Bronchial epithelial cell (primary cell): ENCODE measurements at regions not wholly inside any gene's neighbourhood (a gene's known extent, or its start where the extent isn't known, plus 50 kb on each side); places are given as distances from the start of the nearest gene placed in this dataset.
A peak's percentile ranks its signal among the peaks of the same experiment; 100 is the strongest.
"Not testable (repeated sequence)": the region's sequence is repeated elsewhere in the genome, so short reads cannot be mapped to it uniquely, and the experiment has no call there.

Experiments
- DNase-seq: peaks from one replicate; pipeline ENCODE4 v3.0.0-alpha.2; 2010; ENCODE audit warnings: low read depth
- FAIRE-seq: peaks from 2 replicates; lab custom pipeline; 2011; peaks lifted over from hg19 to GRCh38; lab: Jason Lieb, UNC
- H3K27me3 ChIP-seq: 2 replicates; pipeline ENCODE4 v1.5.1; 2011; ENCODE audit warnings: low read length; ENCODE audit not compliant: control insufficient read depth, insufficient read depth
- H3K36me3 ChIP-seq: 2 replicates; pipeline ENCODE4 v1.5.1; 2011; ENCODE audit warnings: low read length; ENCODE audit not compliant: control insufficient read depth, insufficient read depth
- H3K4me3 ChIP-seq: 2 replicates; pipeline ENCODE4 v1.5.1; 2011; ENCODE audit warnings: mild to moderate bottlenecking, low read depth, low read length, control low read depth
- CTCF ChIP-seq: IDR thresholded peaks from 2 replicates; pipeline ENCODE4 v1.5.1; 2011; ENCODE audit warnings: mild to moderate bottlenecking, moderate library complexity, low read length, control low read depth, inconsistent platforms; ENCODE audit not compliant: insufficient read depth, severe bottlenecking

- H3K4me3 ChIP-seq, DNase-seq, H3K36me3 ChIP-seq, FAIRE-seq, H3K27me3 ChIP-seq: not testable (repeated sequence)
Observed at GRCh38 chr5:1618296-1618865, 94.6 kb upstream of the LPCAT1 start.

- FAIRE-seq, H3K4me3 ChIP-seq, H3K27me3 ChIP-seq, DNase-seq, H3K36me3 ChIP-seq: not testable (repeated sequence)
Observed at GRCh38 chr5:1617236-1617755, 93.5 kb upstream of the LPCAT1 start.

GRCh38 chr5:1613515-1613914, 89.8 kb upstream of the LPCAT1 start:
- not testable (repeated sequence) for DNase-seq, H3K27me3 ChIP-seq, H3K36me3 ChIP-seq, H3K4me3 ChIP-seq, FAIRE-seq

GRCh38 chr5:1610526-1610925, 86.8 kb upstream of the LPCAT1 start:
- H3K36me3 ChIP-seq, DNase-seq, H3K27me3 ChIP-seq, H3K4me3 ChIP-seq, FAIRE-seq: not testable (repeated sequence)

GRCh38 chr5:1609111-1609510, 85.4 kb upstream of the LPCAT1 start:
- not testable (repeated sequence) for FAIRE-seq, H3K36me3 ChIP-seq, H3K4me3 ChIP-seq, DNase-seq, H3K27me3 ChIP-seq

- H3K27me3 ChIP-seq, H3K36me3 ChIP-seq, H3K4me3 ChIP-seq, FAIRE-seq: not testable (repeated sequence)
- peak; percentile 78 for DNase-seq
Observed at GRCh38 chr5:1608336-1608735, 84.6 kb upstream of the LPCAT1 start.

GRCh38 chr5:1606951-1607350, 83.2 kb upstream of the LPCAT1 start:
- DNase-seq, H3K27me3 ChIP-seq, H3K36me3 ChIP-seq, H3K4me3 ChIP-seq, FAIRE-seq: not testable (repeated sequence)

GRCh38 chr5:1603916-1604315, 80.2 kb upstream of the LPCAT1 start:
- H3K4me3 ChIP-seq, FAIRE-seq, DNase-seq, H3K36me3 ChIP-seq: not testable (repeated sequence)
- peaks cover 10% of the 10 kb centered on the region for H3K27me3 ChIP-seq

- DNase-seq = peak; percentile 39
- peak; percentile 54 for TF ChIP-seq CTCF
- not testable (repeated sequence) for H3K36me3 ChIP-seq, H3K4me3 ChIP-seq, FAIRE-seq, H3K27me3 ChIP-seq
Observed at GRCh38 chr5:1601565-1601964, 77.8 kb upstream of the LPCAT1 start.
